Panc1 (cell line): ENCODE measurements at regions not wholly inside any gene's neighbourhood (a gene's known extent, or its start where the extent isn't known, plus 50 kb on each side); places are given as distances from the start of the nearest gene placed in this dataset.

ENCODE experiments used
- ATAC-seq: fragments of 200-7000 bp; cut with Tn5 transposase; 2 replicates; pipeline ENCODE4 v1.9.1; 2020; ENCODE audit warnings: mild to moderate bottlenecking, moderate library complexity
- BruUV-seq: library from RNA; stranded (reverse); fragments of 400-500 nt; replicated peaks from 2 replicates; lab custom pipeline; 2021; lab: Mats Ljungman, UMichigan
- CTCF ChIA-PET: fragments of 300-600 bp; sonication (Branson Sonifier 250); formaldehyde crosslinking; loops from one replicate; lab custom pipeline; 2022; ENCODE audit warnings: antibody characterized with exemption; lab: Charles Lee
- POLR2A ChIA-PET: fragments of 300-600 bp; sonication (Branson Sonifier 250); formaldehyde crosslinking; loops from one replicate; lab custom pipeline; 2022; ENCODE audit warnings: antibody characterized with exemption; lab: Charles Lee
- DNase-seq: peaks from one replicate; pipeline ENCODE4 v3.0.0-alpha.2; 2010; ENCODE audit warnings: low read depth, low spot score
- H3K27ac ChIP-seq: 2 replicates; pipeline ENCODE4 v1.5.1; 2011; ENCODE audit warnings: mild to moderate bottlenecking, low read length, inconsistent platforms
- H3K27me3 ChIP-seq: fragments of 200-500 bp; sonication (Bioruptor generic); 2 replicates; pipeline ENCODE4 v1.6.0; 2014; ENCODE audit warnings: low read length, inconsistent platforms; ENCODE audit not compliant: control insufficient read depth, insufficient read depth
- H3K36me3 ChIP-seq: fragments of 200-500 bp; sonication (Bioruptor generic); 2 replicates; pipeline ENCODE4 v1.5.1; 2014; ENCODE audit warnings: inconsistent platforms, mild to moderate bottlenecking, low read length, moderate library complexity; ENCODE audit not compliant: control insufficient read depth, insufficient read depth
- H3K4me1 ChIP-seq: 2 replicates; pipeline ENCODE4 v1.5.1; 2011; ENCODE audit warnings: inconsistent platforms, mild to moderate bottlenecking, low read length, moderate library complexity; ENCODE audit not compliant: control insufficient read depth, insufficient read depth
- H3K4me3 ChIP-seq, 2 experiments: 2 replicates each; pipeline ENCODE4 v1.5.1; 2011 to 2012; ENCODE audit warnings: low read depth in 2 of 2, low read length in 2 of 2, mild to moderate bottlenecking in 2 of 2, inconsistent platforms in 1 of 2, moderate library complexity in 1 of 2
- H3K9me3 ChIP-seq: fragments of 200-500 bp; sonication (Bioruptor generic); 2 replicates; pipeline ENCODE4 v1.5.1; 2014; ENCODE audit warnings: low read depth, mild to moderate bottlenecking, inconsistent platforms, low read length, moderate library complexity; ENCODE audit not compliant: control insufficient read depth, insufficient read depth
- POLR2AphosphoS5 ChIP-seq: IDR thresholded peaks from 2 replicates; pipeline ENCODE4 v1.6.1; 2012; ENCODE audit warnings: mild to moderate bottlenecking, low read depth, low read length, moderate library complexity
- SIN3A ChIP-seq: IDR thresholded peaks from 2 replicates; pipeline ENCODE4 v1.6.1; 2012; ENCODE audit warnings: low read depth, mild to moderate bottlenecking, low read length, moderate library complexity, borderline replicate concordance; ENCODE audit not compliant: insufficient read depth
- TCF7L2 ChIP-seq: IDR thresholded peaks from 2 replicates; pipeline ENCODE4 v1.6.1; 2011; ENCODE audit warnings: mild to moderate bottlenecking, low read depth, low read length, inconsistent platforms
- in situ Hi-C: cut with HindIII; loops from 2 replicates; pipeline ENCODE4 v1.10.0; 2016; ENCODE audit warnings: low sequenced_read_pairs, low pct_unique_long_range_greater_than_20kb
- intact Hi-C: fragments of 100-400 bp; cut with micrococcal nuclease; formaldehyde crosslinking; loops from one replicate; pipeline ENCODE4 v1.10.0; 2022; ENCODE audit not compliant: unreplicated experiment
- TF ChIP-seq, protein P1 (sequence below): fragments of 450-650 bp; IDR thresholded peaks from 2 replicates; pipeline ENCODE4 v1.5.1; 2017; ENCODE audit warnings: mild to moderate bottlenecking
- TF ChIP-seq, protein P2 (sequence below), 2 experiments: IDR thresholded peaks; 2 replicates each; pipeline ENCODE4 v1.6.1; 2011 to 2012; ENCODE audit warnings: low read depth in 2 of 2, control low read depth in 1 of 2, low read length in 1 of 2, mild to moderate bottlenecking in 1 of 2, moderate library complexity in 1 of 2; ENCODE audit not compliant: insufficient read depth in 1 of 2

DNA sequence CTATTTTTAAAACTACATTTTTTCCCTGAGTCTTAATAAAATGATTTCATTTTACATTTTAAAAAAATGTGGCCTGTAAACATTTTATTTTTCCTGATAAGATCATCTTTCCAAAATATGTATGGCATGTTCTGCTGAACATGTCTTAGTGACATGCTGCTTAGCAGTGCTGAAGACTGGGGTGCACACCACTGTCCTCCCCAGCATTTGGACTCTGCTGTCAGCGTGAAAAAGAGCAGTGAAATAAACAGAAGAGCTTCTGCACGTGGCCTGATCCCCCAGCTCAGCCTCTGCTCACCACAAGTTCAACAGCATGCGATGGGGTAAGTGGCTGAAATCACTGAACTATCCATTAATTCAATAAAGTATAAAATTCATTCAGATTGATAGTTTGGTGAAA, 81.6 kb upstream of the ZNF521 start:
- ATAC-seq, result no peak
- no peaks in the 10 kb centered on the region for H3K9me3 ChIP-seq
- intact Hi-C loops (no loop called here), in situ Hi-C loops (no loop called here)
- no peak overlapping the region for H3K4me3 ChIP-seq
- no peak overlapping the region for H3K27ac ChIP-seq
- TF ChIP-seq, protein P1, sequence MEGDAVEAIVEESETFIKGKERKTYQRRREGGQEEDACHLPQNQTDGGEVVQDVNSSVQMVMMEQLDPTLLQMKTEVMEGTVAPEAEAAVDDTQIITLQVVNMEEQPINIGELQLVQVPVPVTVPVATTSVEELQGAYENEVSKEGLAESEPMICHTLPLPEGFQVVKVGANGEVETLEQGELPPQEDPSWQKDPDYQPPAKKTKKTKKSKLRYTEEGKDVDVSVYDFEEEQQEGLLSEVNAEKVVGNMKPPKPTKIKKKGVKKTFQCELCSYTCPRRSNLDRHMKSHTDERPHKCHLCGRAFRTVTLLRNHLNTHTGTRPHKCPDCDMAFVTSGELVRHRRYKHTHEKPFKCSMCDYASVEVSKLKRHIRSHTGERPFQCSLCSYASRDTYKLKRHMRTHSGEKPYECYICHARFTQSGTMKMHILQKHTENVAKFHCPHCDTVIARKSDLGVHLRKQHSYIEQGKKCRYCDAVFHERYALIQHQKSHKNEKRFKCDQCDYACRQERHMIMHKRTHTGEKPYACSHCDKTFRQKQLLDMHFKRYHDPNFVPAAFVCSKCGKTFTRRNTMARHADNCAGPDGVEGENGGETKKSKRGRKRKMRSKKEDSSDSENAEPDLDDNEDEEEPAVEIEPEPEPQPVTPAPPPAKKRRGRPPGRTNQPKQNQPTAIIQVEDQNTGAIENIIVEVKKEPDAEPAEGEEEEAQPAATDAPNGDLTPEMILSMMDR, result no peak
- TF ChIP-seq SIN3A (no peak), TCF7L2 (no peak), POLR2AphosphoS5 (no peak)
- TF ChIP-seq, protein P2, sequence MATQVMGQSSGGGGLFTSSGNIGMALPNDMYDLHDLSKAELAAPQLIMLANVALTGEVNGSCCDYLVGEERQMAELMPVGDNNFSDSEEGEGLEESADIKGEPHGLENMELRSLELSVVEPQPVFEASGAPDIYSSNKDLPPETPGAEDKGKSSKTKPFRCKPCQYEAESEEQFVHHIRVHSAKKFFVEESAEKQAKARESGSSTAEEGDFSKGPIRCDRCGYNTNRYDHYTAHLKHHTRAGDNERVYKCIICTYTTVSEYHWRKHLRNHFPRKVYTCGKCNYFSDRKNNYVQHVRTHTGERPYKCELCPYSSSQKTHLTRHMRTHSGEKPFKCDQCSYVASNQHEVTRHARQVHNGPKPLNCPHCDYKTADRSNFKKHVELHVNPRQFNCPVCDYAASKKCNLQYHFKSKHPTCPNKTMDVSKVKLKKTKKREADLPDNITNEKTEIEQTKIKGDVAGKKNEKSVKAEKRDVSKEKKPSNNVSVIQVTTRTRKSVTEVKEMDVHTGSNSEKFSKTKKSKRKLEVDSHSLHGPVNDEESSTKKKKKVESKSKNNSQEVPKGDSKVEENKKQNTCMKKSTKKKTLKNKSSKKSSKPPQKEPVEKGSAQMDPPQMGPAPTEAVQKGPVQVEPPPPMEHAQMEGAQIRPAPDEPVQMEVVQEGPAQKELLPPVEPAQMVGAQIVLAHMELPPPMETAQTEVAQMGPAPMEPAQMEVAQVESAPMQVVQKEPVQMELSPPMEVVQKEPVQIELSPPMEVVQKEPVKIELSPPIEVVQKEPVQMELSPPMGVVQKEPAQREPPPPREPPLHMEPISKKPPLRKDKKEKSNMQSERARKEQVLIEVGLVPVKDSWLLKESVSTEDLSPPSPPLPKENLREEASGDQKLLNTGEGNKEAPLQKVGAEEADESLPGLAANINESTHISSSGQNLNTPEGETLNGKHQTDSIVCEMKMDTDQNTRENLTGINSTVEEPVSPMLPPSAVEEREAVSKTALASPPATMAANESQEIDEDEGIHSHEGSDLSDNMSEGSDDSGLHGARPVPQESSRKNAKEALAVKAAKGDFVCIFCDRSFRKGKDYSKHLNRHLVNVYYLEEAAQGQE (IDR thresholded peaks at IDR 0.05; ENCODE audit: insufficient read depth in 1 of 2, low read depth in 2 of 2, low read length in 1 of 2), result no peak
- no peaks in the 10 kb centered on the region for H3K27me3 ChIP-seq
- POLR2A ChIA-PET, result no interaction called here
- DNase-seq, result no peak
- H3K36me3 ChIP-seq, result no peaks in the 10 kb centered on the region
- CTCF ChIA-PET, result no interaction called here
- BruUV-seq, result no TSS peak
- H3K4me1 ChIP-seq, result no peaks in the 10 kb centered on the region

DNA sequence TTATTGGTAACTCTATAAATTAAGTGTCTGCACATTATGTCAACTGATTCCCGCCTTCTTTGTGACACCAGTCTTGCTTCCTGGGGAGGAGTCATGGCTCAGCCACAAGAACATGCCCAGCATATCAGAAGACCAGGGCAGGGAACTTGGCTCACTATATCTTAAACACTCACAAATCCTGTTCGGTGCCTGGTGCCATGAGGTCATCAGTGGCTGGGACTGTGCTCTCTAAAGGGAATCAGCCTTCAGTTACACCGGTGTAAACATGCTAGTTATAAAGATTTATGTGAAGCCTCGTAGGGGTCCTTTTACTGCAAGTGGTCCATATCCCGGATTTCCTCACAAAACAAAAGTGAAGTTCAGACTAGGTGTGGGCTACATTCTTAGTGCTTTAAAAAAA, 73.1 kb upstream of the ZNF521 start:
- no peak for DNase-seq
- BruUV-seq, result no TSS peak
- in situ Hi-C loops, result no loop called here
- Histone ChIP-seq H3K36me3 (no peaks in the 10 kb centered on the region), H3K9me3 (no peaks in the 10 kb centered on the region), H3K27me3 (no peaks in the 10 kb centered on the region), H3K27ac (no peak overlapping the region), H3K4me3 (no peak overlapping the region), H3K4me1 (no peaks in the 10 kb centered on the region)
- ATAC-seq, result no peak
- TF ChIP-seq TCF7L2 (no peak), POLR2AphosphoS5 (no peak), SIN3A (no peak)
- TF ChIP-seq, protein P1, result no peak
- TF ChIP-seq, protein P2 (IDR thresholded peaks at IDR 0.05; ENCODE audit: insufficient read depth in 1 of 2, low read depth in 2 of 2, low read length in 1 of 2), result no peak
- intact Hi-C loops, result no loop called here
- ChIA-PET POLR2A (no interaction called here), CTCF (no interaction called here)
